Glutamatergic neuron (in vitro differentiated cells): ENCODE measurements at regions not wholly inside any gene's neighbourhood (a gene's known extent, or its start where the extent isn't known, plus 50 kb on each side); places are given as distances from the start of the nearest gene placed in this dataset.

ENCODE experiments used
- DNase-seq: peaks from one replicate; pipeline ENCODE4 v3.0.0; 2022
- H3K27ac Mint-ChIP-seq: one replicate; pipeline ENCODE4 v1.8.0; 2020; ENCODE audit warnings: mild to moderate bottlenecking, mixed read lengths, inconsistent platforms; ENCODE audit not compliant: unreplicated experiment
- H3K27me3 Mint-ChIP-seq: one replicate; pipeline ENCODE4 v1.8.0; 2020; ENCODE audit warnings: mild to moderate bottlenecking, moderate library complexity, mixed read lengths, inconsistent platforms; ENCODE audit not compliant: unreplicated experiment
- H3K36me3 Mint-ChIP-seq: one replicate; pipeline ENCODE4 v1.8.0; 2020; ENCODE audit warnings: mild to moderate bottlenecking, mixed read lengths, inconsistent platforms; ENCODE audit not compliant: unreplicated experiment
- H3K4me1 Mint-ChIP-seq: one replicate; pipeline ENCODE4 v1.8.0; 2020; ENCODE audit warnings: mild to moderate bottlenecking, low read depth, mixed read lengths, inconsistent platforms; ENCODE audit not compliant: unreplicated experiment
- H3K4me3 Mint-ChIP-seq: one replicate; pipeline ENCODE4 v1.8.0; 2020; ENCODE audit warnings: mild to moderate bottlenecking, mixed read lengths, inconsistent platforms; ENCODE audit not compliant: unreplicated experiment
- H3K9me3 Mint-ChIP-seq: one replicate; pipeline ENCODE4 v1.8.0; 2020; ENCODE audit warnings: mild to moderate bottlenecking, moderate library complexity, mixed read lengths, inconsistent platforms; ENCODE audit not compliant: unreplicated experiment
- CTCF ChIP-seq: fragments of 200-600 bp; sonication (generic); IDR thresholded peaks from one replicate; pipeline ENCODE4 v1.5.0; 2021; ENCODE audit not compliant: partially characterized antibody, unreplicated experiment

- DNase-seq, result no peak
- H3K4me1 Mint-ChIP-seq, result no peaks in the 10 kb centered on the region
These were observed 250.7 kb upstream of the TBL1XR1 start for GRCh38 chr3:177447938-177448337.

GRCh38 chr3:177448987-177449359 is 251.7 kb upstream of the TBL1XR1 start:
- no peak for TF ChIP-seq CTCF
- Mint-ChIP-seq H3K9me3 (no peaks in the 10 kb centered on the region), H3K36me3 (no peaks in the 10 kb centered on the region), H3K4me1 (no peaks in the 10 kb centered on the region), H3K27ac (no peak overlapping the region), H3K27me3 (no peaks in the 10 kb centered on the region), H3K4me3 (no peak overlapping the region)
- no peak for DNase-seq

More at GRCh38 chr3:177447938-177448337, 250.7 kb upstream of the TBL1XR1 start:
- H3K27me3 Mint-ChIP-seq, result no peaks in the 10 kb centered on the region
- no peaks in the 10 kb centered on the region for H3K36me3 Mint-ChIP-seq
- H3K4me3 Mint-ChIP-seq, result no peak overlapping the region
- H3K9me3 Mint-ChIP-seq, result no peaks in the 10 kb centered on the region
- H3K27ac Mint-ChIP-seq, result no peak overlapping the region
- TF ChIP-seq CTCF, result no peak

- Mint-ChIP-seq H3K27ac (no peak overlapping the region), H3K9me3 (no peaks in the 10 kb centered on the region), H3K36me3 (no peaks in the 10 kb centered on the region), H3K4me3 (no peak overlapping the region), H3K27me3 (no peaks in the 10 kb centered on the region), H3K4me1 (no peaks in the 10 kb centered on the region)
- DNase-seq, result no peak
- TF ChIP-seq CTCF, result no peak
These were observed 252.2 kb upstream of the TBL1XR1 start for GRCh38 chr3:177449360-177450006.

- Mint-ChIP-seq H3K36me3 (no peaks in the 10 kb centered on the region), H3K27ac (no peak overlapping the region), H3K4me3 (no peak overlapping the region), H3K27me3 (no peaks in the 10 kb centered on the region), H3K4me1 (no peaks in the 10 kb centered on the region), H3K9me3 (no peaks in the 10 kb centered on the region)
- no peak for DNase-seq
- no peak for TF ChIP-seq CTCF
These were observed 254.0 kb upstream of the TBL1XR1 start for GRCh38 chr3:177451301-177451750.

- no peak for DNase-seq
- Mint-ChIP-seq H3K27me3 (no peaks in the 10 kb centered on the region), H3K4me3 (no peak overlapping the region), H3K9me3 (no peaks in the 10 kb centered on the region), H3K4me1 (no peaks in the 10 kb centered on the region), H3K36me3 (no peaks in the 10 kb centered on the region), H3K27ac (no peak overlapping the region)
- TF ChIP-seq CTCF, result no peak
These were observed 254.9 kb upstream of the TBL1XR1 start for GRCh38 chr3:177451864-177452830.
